SJCRH30 (cell line): ENCODE measurements at regions not wholly inside any gene's neighbourhood (a gene's known extent, or its start where the extent isn't known, plus 50 kb on each side); places are given as distances from the start of the nearest gene placed in this dataset.
"Not testable (repeated sequence)": the region's sequence is repeated elsewhere in the genome, so short reads cannot be mapped to it uniquely, and the experiment has no call there.

Source experiments
- DNase-seq, 2 experiments: peaks; one replicate each; pipeline ENCODE4 v3.0.0-alpha.2; 2015 to 2020
- H3K27ac ChIP-seq: fragments of 250-450 bp; sonication (Bioruptor Pico); 2 replicates; pipeline ENCODE4 v1.5.1; 2020; ENCODE audit warnings: mild to moderate bottlenecking, moderate library complexity
- H3K27me3 ChIP-seq: fragments of 250-450 bp; sonication (Bioruptor Pico); 2 replicates; pipeline ENCODE4 v1.5.1; 2020; ENCODE audit warnings: mild to moderate bottlenecking, moderate library complexity
- H3K36me3 ChIP-seq: fragments of 250-450 bp; sonication (Bioruptor Pico); 2 replicates; pipeline ENCODE4 v1.5.1; 2020; ENCODE audit warnings: mild to moderate bottlenecking, moderate library complexity
- H3K4me1 ChIP-seq: fragments of 250-450 bp; sonication (Bioruptor Pico); 2 replicates; pipeline ENCODE4 v1.5.1; 2020; ENCODE audit warnings: mild to moderate bottlenecking, moderate library complexity
- H3K4me3 ChIP-seq: fragments of 250-450 bp; sonication (Bioruptor Pico); 2 replicates; pipeline ENCODE4 v1.5.1; 2020; ENCODE audit warnings: mild to moderate bottlenecking, moderate library complexity
- H3K9me3 ChIP-seq: fragments of 250-450 bp; sonication (Bioruptor Pico); replicated peaks from 2 replicates; pipeline ENCODE4 v1.5.1; 2020; ENCODE audit warnings: mild to moderate bottlenecking, moderate library complexity

GRCh38 chr5:13115476-13115875, 829.0 kb downstream of the DNAH5 start:
- Histone ChIP-seq H3K4me3 (no peak overlapping the region), H3K9me3 (no peaks in the 10 kb centered on the region), H3K27me3 (no peaks in the 10 kb centered on the region), H3K36me3 (no peaks in the 10 kb centered on the region), H3K27ac (no peak overlapping the region), H3K4me1 (no peaks in the 10 kb centered on the region)
- no peak for DNase-seq

GRCh38 chr5:13108265-13108664, 836.2 kb downstream of the DNAH5 start:
- Histone ChIP-seq H3K27ac (no peak overlapping the region), H3K36me3 (no peaks in the 10 kb centered on the region), H3K4me1 (no peaks in the 10 kb centered on the region), H3K4me3 (no peak overlapping the region), H3K27me3 (no peaks in the 10 kb centered on the region), H3K9me3 (no peaks in the 10 kb centered on the region)
- DNase-seq, result no peak

GRCh38 chr5:13107537-13107936, 837.0 kb downstream of the DNAH5 start:
- DNase-seq, result no peak
- no peaks in the 10 kb centered on the region for H3K27me3 ChIP-seq
- no peaks in the 10 kb centered on the region for H3K4me1 ChIP-seq
- no peak overlapping the region for H3K27ac ChIP-seq
- H3K9me3 ChIP-seq, result no peaks in the 10 kb centered on the region
- H3K4me3 ChIP-seq, result no peak overlapping the region
- no peaks in the 10 kb centered on the region for H3K36me3 ChIP-seq

GRCh38 chr5:13081116-13081515, 863.4 kb downstream of the DNAH5 start:
- DNase-seq, result no peak
- no peak overlapping the region for H3K4me3 ChIP-seq
- no peaks in the 10 kb centered on the region for H3K36me3 ChIP-seq
- H3K27ac ChIP-seq, result no peak overlapping the region
- H3K9me3 ChIP-seq, result no peaks in the 10 kb centered on the region
- H3K4me1 ChIP-seq, result no peaks in the 10 kb centered on the region
- no peaks in the 10 kb centered on the region for H3K27me3 ChIP-seq

DNA sequence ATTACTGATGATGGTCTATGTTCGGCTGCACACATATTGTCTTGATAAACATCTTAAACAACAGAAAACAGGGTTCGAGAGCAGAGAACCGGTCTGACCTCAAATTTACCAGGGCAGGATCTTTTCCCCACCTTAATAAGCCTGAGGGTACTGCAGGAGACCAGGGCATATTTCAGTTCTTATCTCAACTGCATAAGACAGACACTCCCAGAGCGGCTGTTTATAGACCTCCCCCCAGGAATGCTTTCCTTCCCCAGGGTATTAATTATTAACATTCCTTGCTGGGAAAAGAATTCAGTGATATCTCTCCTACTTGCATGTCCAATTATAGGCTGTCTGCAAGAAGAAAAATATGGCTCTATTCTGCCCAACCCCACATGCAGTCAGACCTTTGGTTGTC, 871.6 kb downstream of the DNAH5 start:
- H3K4me3 ChIP-seq, H3K9me3 ChIP-seq, H3K27me3 ChIP-seq, DNase-seq, H3K36me3 ChIP-seq, H3K4me1 ChIP-seq, H3K27ac ChIP-seq: not testable (repeated sequence)

DNA sequence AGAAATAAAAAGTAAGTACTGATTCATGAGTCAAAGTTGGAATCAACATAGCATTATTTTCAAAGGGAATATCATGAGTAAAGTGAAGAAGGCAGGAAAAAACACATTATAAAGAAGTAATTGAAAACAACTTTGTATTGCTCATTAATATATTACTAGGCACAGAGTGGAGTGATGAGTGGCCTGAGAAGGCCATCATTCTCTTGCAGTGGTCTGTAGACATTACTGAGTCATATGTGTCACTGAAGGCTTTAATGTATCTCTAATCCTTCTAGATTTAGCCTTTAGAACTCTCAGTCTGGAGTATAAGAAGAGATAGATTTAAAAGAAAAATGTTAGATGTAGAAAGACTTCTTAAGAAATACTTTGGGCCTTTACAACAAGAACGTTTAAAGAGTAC, 881.4 kb downstream of the DNAH5 start:
- no peaks in the 10 kb centered on the region for H3K9me3 ChIP-seq
- H3K4me3 ChIP-seq, result no peak overlapping the region
- no peak overlapping the region for H3K27ac ChIP-seq
- H3K27me3 ChIP-seq, result no peaks in the 10 kb centered on the region
- H3K36me3 ChIP-seq, result no peaks in the 10 kb centered on the region
- DNase-seq, result no peak
- H3K4me1 ChIP-seq, result no peaks in the 10 kb centered on the region

GRCh38 chr5:13045897-13046551, 898.5 kb downstream of the DNAH5 start:
- Histone ChIP-seq H3K9me3 (no peaks in the 10 kb centered on the region), H3K4me1 (no peaks in the 10 kb centered on the region), H3K36me3 (no peaks in the 10 kb centered on the region), H3K27ac (no peak overlapping the region), H3K27me3 (no peaks in the 10 kb centered on the region), H3K4me3 (no peak overlapping the region)
- DNase-seq, result no peak

DNA sequence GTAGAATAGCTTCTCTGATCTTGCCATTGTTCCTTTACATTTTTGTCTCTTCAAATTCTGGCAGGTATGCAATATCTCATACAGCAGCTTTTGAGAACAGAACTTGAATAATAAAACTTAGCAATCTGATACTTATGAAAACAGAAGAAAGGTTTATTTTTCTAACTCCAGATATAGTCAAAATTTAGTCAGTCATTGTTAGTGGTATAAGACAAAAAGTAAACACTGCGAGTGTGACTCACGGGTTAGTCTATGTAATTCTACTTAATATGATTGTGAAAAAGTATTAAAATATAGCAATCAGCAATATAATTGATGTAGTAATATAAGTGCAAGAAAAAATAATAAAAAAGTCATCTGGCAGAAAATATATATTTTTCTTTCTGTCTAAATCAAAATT, 910.4 kb downstream of the DNAH5 start:
- no peak overlapping the region for H3K4me3 ChIP-seq
- DNase-seq, result no peak
- no peaks in the 10 kb centered on the region for H3K27me3 ChIP-seq
- no peaks in the 10 kb centered on the region for H3K36me3 ChIP-seq
- H3K4me1 ChIP-seq, result peaks cover 5% of the 10 kb centered on the region; the same call in 1 of the 2 replicates
- H3K9me3 ChIP-seq, result no peaks in the 10 kb centered on the region
- H3K27ac ChIP-seq, result no peak overlapping the region

DNA sequence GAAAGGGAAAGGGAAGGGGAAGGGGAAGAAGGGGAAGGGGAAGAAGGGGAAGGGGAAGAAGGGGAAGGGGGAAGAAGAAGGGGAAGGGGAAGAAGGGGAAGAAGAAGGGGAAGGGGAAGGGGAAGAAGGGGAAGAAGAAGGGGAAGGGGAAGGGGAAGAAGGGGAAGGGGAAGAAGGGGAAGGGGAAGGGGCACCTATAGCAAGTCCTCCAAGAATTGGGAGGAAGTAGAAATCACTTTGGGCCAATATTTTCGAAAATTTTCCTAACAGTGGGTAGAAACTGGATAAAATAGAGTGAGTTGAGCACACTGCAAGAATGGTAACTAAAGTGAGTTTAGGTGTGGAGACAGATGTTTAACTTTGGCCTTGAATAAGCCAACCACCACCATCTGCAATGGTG, 915.3 kb downstream of the DNAH5 start:
- Histone ChIP-seq H3K27me3 (no peaks in the 10 kb centered on the region), H3K4me3 (no peak overlapping the region), H3K27ac (no peak overlapping the region), H3K36me3 (no peaks in the 10 kb centered on the region), H3K9me3 (no peaks in the 10 kb centered on the region), H3K4me1 (peaks cover 20% of the 10 kb centered on the region; the same call in 1 of the 2 replicates)
- DNase-seq, result no peak

DNA sequence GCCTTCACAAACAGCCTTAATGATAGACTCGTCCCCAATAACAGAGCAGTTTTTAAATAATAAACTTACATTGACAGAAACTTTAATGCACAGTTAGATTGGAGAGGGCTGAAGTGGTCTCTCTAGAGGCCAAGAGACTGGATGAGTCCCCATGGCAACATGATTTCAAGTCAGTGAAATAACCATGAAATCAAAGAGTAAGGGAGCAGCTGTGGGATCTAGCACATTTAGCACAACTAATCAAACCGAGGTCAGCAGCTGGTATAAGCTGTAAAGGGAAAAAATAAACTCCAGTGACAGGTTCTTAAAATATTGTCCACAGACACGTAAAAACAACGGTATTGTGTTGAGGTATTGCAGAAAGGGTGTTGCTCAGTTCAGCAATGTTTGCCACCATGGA, 916.6 kb downstream of the DNAH5 start:
- no peaks in the 10 kb centered on the region for H3K9me3 ChIP-seq
- no peaks in the 10 kb centered on the region for H3K27me3 ChIP-seq
- DNase-seq, result peak; percentile 53 to 78

GRCh38 chr5:13019729-13020128, 924.8 kb downstream of the DNAH5 start:
- Histone ChIP-seq H3K9me3 (no peaks in the 10 kb centered on the region), H3K27me3 (no peaks in the 10 kb centered on the region), H3K4me3 (no peak overlapping the region), H3K36me3 (no peaks in the 10 kb centered on the region), H3K4me1 (no peaks in the 10 kb centered on the region), H3K27ac (no peak overlapping the region)
- no peak for DNase-seq

More for the DNA sequence above, 916.6 kb downstream of the DNAH5 start:
- Histone ChIP-seq H3K27ac (peak overlapping the region; percentile 72), H3K36me3 (no peaks in the 10 kb centered on the region), H3K4me3 (no peak overlapping the region), H3K4me1 (peaks cover 14% of the 10 kb centered on the region; the same call in 1 of the 2 replicates)

DNA sequence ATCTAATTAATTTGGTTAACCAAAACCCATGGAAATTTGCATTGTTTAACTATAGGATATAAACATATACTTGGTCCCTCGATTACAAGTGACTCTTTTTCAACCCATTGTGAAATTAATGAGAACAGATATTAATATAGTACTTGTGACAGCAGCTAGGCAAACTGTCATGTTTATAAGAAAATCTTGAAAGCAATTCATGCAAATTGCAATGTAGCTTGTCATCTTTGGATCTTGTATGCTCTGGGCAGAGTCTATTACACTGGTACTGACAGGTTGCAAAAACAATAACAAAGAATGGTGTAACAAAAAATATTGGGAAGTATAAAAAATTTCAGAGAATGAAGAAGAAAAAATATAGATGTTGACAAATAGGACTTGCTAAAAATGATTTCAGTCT, 941.0 kb downstream of the DNAH5 start:
- Histone ChIP-seq H3K9me3 (no peaks in the 10 kb centered on the region), H3K4me1 (no peaks in the 10 kb centered on the region), H3K36me3 (no peaks in the 10 kb centered on the region), H3K4me3 (no peak overlapping the region), H3K27me3 (no peaks in the 10 kb centered on the region), H3K27ac (no peak overlapping the region)
- DNase-seq, result no peak

GRCh38 chr5:12999667-13000066, 944.8 kb downstream of the DNAH5 start:
- Histone ChIP-seq H3K4me3 (no peak overlapping the region), H3K36me3 (no peaks in the 10 kb centered on the region), H3K27me3 (no peaks in the 10 kb centered on the region), H3K4me1 (no peaks in the 10 kb centered on the region), H3K9me3 (no peaks in the 10 kb centered on the region), H3K27ac (no peak overlapping the region)
- DNase-seq, result no peak

- Histone ChIP-seq H3K9me3 (no peaks in the 10 kb centered on the region), H3K27ac (no peak overlapping the region), H3K36me3 (no peaks in the 10 kb centered on the region), H3K4me1 (no peaks in the 10 kb centered on the region), H3K27me3 (no peaks in the 10 kb centered on the region), H3K4me3 (no peak overlapping the region)
- DNase-seq, result no peak
Observed at GRCh38 chr5:12985142-12985541, 959.3 kb downstream of the DNAH5 start.

DNA sequence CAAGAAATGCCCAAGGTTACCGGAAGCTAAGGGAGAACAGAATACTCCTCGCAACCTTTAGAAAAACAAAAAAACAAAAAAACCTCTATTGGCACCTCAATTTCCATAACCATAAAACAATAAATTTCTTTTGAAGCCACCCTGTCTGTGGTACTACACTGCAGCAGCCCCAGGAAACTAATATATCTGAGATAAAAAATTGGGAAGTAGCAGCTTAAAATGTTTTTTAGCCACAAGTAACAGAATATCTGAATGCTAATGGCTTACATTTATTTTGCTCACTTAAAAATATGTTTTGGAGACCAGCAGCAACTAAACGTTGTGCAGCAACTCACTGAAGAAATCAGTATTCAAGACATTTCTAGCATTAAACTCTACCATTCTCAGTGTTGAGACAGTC, 969.6 kb downstream of the DNAH5 start:
- DNase-seq, result no peak
- H3K36me3 ChIP-seq, result no peaks in the 10 kb centered on the region
- H3K27ac ChIP-seq, result no peak overlapping the region
- H3K4me1 ChIP-seq, result no peaks in the 10 kb centered on the region
- no peaks in the 10 kb centered on the region for H3K9me3 ChIP-seq
- no peak overlapping the region for H3K4me3 ChIP-seq
- H3K27me3 ChIP-seq, result no peaks in the 10 kb centered on the region

- H3K27me3 ChIP-seq, result no peaks in the 10 kb centered on the region
Observed at GRCh38 chr5:12965804-12966203, 978.7 kb downstream of the DNAH5 start.

More at GRCh38 chr5:12965804-12966203, 978.7 kb downstream of the DNAH5 start:
- H3K9me3 ChIP-seq, result no peaks in the 10 kb centered on the region
- DNase-seq, result no peak
- no peaks in the 10 kb centered on the region for H3K36me3 ChIP-seq
- no peak overlapping the region for H3K27ac ChIP-seq
- H3K4me1 ChIP-seq, result no peaks in the 10 kb centered on the region
- H3K4me3 ChIP-seq, result no peak overlapping the region
